CD4-positive, alpha-beta memory T cell (primary cell): ENCODE measurements at regions not wholly inside any gene's neighbourhood (a gene's known extent, or its start where the extent isn't known, plus 50 kb on each side); places are given as distances from the start of the nearest gene placed in this dataset.

Source experiments
- CTCF ChIA-PET: fragments of 350-600 bp; sonication (Branson Sonifier 250); formaldehyde crosslinking; loops from one replicate; lab custom pipeline; 2021; ENCODE audit warnings: inconsistent platforms; ENCODE audit not compliant: partially characterized antibody; lab: Charles Lee
- POLR2A ChIA-PET: fragments of 350-600 bp; sonication (Branson Sonifier 250); formaldehyde crosslinking; loops from one replicate; lab custom pipeline; 2021; ENCODE audit not compliant: partially characterized antibody; lab: Charles Lee
- DNase-seq, 5 donors: peaks; one replicate each; pipeline versions ENCODE4 v3.0.0 to v3.0.0-alpha.2; 2020 to 2022; ENCODE audit warnings: mixed read lengths in 1 of 5
- H3K27ac ChIP-seq: one replicate; pipeline ENCODE4 v1.7.0; 2013; ENCODE audit warnings: low read depth, low read length
- H3K27me3 ChIP-seq: 2 replicates; pipeline ENCODE4 v1.7.0; 2013; ENCODE audit warnings: mild to moderate bottlenecking, low read length, moderate library complexity; ENCODE audit not compliant: insufficient read depth
- H3K36me3 ChIP-seq: 2 replicates; pipeline ENCODE4 v1.7.0; 2013; ENCODE audit warnings: mild to moderate bottlenecking, low read length, moderate library complexity; ENCODE audit not compliant: insufficient read depth
- H3K4me1 ChIP-seq: 2 replicates; pipeline ENCODE4 v1.7.0; 2013; ENCODE audit warnings: mild to moderate bottlenecking, low read length, moderate library complexity; ENCODE audit not compliant: insufficient read depth
- H3K4me3 ChIP-seq, 2 donors: one replicate each; pipeline ENCODE4 v1.7.0; 2013; ENCODE audit warnings: low read length in 2 of 2, mild to moderate bottlenecking in 1 of 2
- H3K9me3 ChIP-seq, 2 donors: one replicate each; pipeline ENCODE4 v1.7.0; 2013; ENCODE audit warnings: low read length in 2 of 2, control low read depth in 1 of 2; ENCODE audit not compliant: control insufficient read depth in 1 of 2
- H3K27ac Mint-ChIP-seq, 7 donors: one replicate each; pipeline ENCODE4 v1.8.0; 2020 to 2021; ENCODE audit warnings: mixed read lengths in 7 of 7, mild to moderate bottlenecking in 6 of 7, inconsistent platforms in 3 of 7, moderate library complexity in 3 of 7
- H3K27me3 Mint-ChIP-seq, 2 donors: one replicate each; pipeline ENCODE4 v1.8.0; 2020 to 2021; ENCODE audit warnings: mixed read lengths in 2 of 2
- H3K36me3 Mint-ChIP-seq, 2 donors: one replicate each; pipeline ENCODE4 v1.8.0; 2020 to 2021; ENCODE audit warnings: mixed read lengths in 2 of 2, inconsistent platforms in 1 of 2, mild to moderate bottlenecking in 1 of 2
- H3K4me1 Mint-ChIP-seq, 4 donors: one replicate each; pipeline ENCODE4 v1.8.0; 2020 to 2021; ENCODE audit warnings: mixed read lengths in 4 of 4, mild to moderate bottlenecking in 1 of 4
- H3K4me3 Mint-ChIP-seq, 8 donors: one replicate each; pipeline ENCODE4 v1.8.0; 2020 to 2021; ENCODE audit warnings: mixed read lengths in 8 of 8, mild to moderate bottlenecking in 7 of 8, moderate library complexity in 6 of 8, inconsistent platforms in 3 of 8
- H3K9me3 Mint-ChIP-seq, 8 donors: one replicate each; pipeline ENCODE4 v1.8.0; 2020 to 2021; ENCODE audit warnings: mixed read lengths in 8 of 8, mild to moderate bottlenecking in 5 of 8, inconsistent platforms in 3 of 8, moderate library complexity in 1 of 8
- intact Hi-C: fragments of 100-400 bp; cut with micrococcal nuclease; formaldehyde crosslinking; loops from one replicate; pipeline ENCODE4 v1.15.1; 2023

DNA sequence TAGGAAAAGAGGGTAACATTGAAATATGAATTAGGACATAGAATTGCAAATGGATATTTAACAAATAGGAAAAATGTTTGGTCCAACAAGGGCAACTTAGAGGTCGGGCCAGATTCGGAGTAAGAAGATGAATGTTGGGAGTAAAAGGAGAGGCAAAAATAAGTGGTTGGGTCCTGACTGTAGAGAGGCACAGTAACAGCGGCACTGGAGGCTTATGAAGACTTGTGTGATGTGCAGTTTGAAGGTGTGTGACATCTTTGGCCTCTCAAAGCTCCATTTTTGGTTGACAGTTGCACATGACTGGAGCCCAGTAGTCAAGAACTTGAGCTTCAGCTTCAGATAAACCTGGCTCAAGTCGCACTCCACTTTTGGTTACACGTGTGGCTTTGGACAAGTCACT lies 109.9 kb upstream of the PAXBP1 start:
- intact Hi-C loops, result no loop called here
- peaks cover 2 to 7% of the 10 kb centered on the region in 2 donors for H3K27me3 Mint-ChIP-seq
- no peak overlapping the region for H3K27ac ChIP-seq
- H3K9me3 Mint-ChIP-seq, result peaks cover 0 to 2% (median 0%) of the 10 kb centered on the region in 8 donors
- no peak overlapping the region for H3K4me3 Mint-ChIP-seq
- CTCF ChIA-PET, result interaction anchor here (7.5 kb wide), 1 partner anchor 58 kb away, joined by 42 read pairs; no protein-coding TSS in a partner anchor
- no peaks in the 10 kb centered on the region for H3K9me3 ChIP-seq
- H3K27ac Mint-ChIP-seq, result no peak overlapping the region
- no peak overlapping the region for H3K4me3 ChIP-seq
- peaks cover 8 to 11% (median 9%) of the 10 kb centered on the region in 4 donors for H3K4me1 Mint-ChIP-seq
- no peak for DNase-seq
- peaks cover 4% of the 10 kb centered on the region for H3K4me1 ChIP-seq
- no peaks in the 10 kb centered on the region for H3K36me3 Mint-ChIP-seq
- POLR2A ChIA-PET, result no interaction called here
- H3K27me3 ChIP-seq, result no peaks in the 10 kb centered on the region
- H3K36me3 ChIP-seq, result no peaks in the 10 kb centered on the region

DNA sequence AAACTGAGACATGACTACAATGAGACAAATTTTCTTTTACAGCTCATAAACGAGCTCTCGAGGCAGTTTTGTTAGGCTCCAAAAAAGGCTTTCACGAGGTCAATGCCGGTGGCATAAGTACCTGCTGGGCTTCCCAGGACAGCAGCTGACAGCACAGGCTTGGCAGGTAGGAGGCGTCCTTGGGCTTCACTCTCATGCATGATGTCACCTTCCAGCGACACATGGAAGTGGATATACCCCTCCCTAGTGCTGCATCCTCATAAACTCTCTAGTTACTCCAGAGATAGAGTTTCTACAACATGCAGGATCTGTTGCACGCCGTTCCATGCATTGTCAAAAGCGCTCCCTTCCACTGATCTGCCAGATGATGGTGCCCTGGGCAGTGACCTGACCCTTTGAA lies 112.5 kb upstream of the PAXBP1 start:
- no peaks in the 10 kb centered on the region for H3K27me3 ChIP-seq
- no peak overlapping the region for H3K4me3 ChIP-seq
- POLR2A ChIA-PET, result no interaction called here
- peaks cover 11% of the 10 kb centered on the region for H3K4me1 ChIP-seq
- H3K9me3 ChIP-seq, result no peaks in the 10 kb centered on the region
- CTCF ChIA-PET, result interaction anchor here (0.6 to 7.5 kb wide), 5 partner anchors 56 to 561 kb away, joined by 3 to 42 read pairs (median 4); no protein-coding TSS in a partner anchor
- no peak for DNase-seq
- intact Hi-C loops, result no loop called here
- H3K4me1 Mint-ChIP-seq, result peaks cover 13 to 19% (median 15%) of the 10 kb centered on the region in 4 donors
- H3K27ac ChIP-seq, result no peak overlapping the region
- H3K4me3 Mint-ChIP-seq, result no peak overlapping the region
- H3K27ac Mint-ChIP-seq, result no peak overlapping the region
- H3K36me3 Mint-ChIP-seq, result no peaks in the 10 kb centered on the region
- no peaks in the 10 kb centered on the region for H3K36me3 ChIP-seq
- H3K27me3 Mint-ChIP-seq, result peaks cover 2 to 5% of the 10 kb centered on the region in 2 donors
- H3K9me3 Mint-ChIP-seq, result no peaks in the 10 kb centered on the region

DNA sequence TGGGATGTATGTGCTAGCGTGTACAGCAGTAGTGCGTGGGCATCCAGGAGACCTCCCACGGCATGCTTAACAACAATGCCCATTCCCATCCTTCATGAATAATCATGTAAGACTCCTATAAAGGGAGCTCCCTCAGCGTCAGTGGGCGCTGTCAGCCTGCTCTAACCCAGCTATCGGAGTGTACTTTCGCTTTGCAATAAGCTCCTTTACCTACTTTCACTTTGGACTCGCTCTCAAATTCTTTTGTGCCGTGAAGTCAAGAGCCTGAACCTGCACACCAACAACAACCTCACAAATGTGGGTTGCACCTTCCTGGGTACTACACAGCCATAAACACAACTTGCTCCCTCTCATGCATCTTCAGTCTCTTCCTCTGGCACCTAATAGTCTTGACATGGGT lies 114.8 kb upstream of the PAXBP1 start:
- Histone ChIP-seq H3K4me1 (peaks cover 11% of the 10 kb centered on the region), H3K4me3 (peak overlapping the region; percentile 41 to 53), H3K9me3 (no peaks in the 10 kb centered on the region), H3K27me3 (no peaks in the 10 kb centered on the region), H3K36me3 (no peaks in the 10 kb centered on the region), H3K27ac (peak overlapping the region; percentile 53)
- Mint-ChIP-seq H3K36me3 (no peaks in the 10 kb centered on the region), H3K27me3 (peaks cover 0 to 2% of the 10 kb centered on the region in 2 donors), H3K9me3 (no peaks in the 10 kb centered on the region), H3K4me3 (peak overlapping the region; percentile 83 to 92 (median 89)), H3K27ac (peak overlapping the region; percentile 65 to 95 (median 90)), H3K4me1 (peaks cover 13 to 19% (median 15%) of the 10 kb centered on the region in 4 donors)
- intact Hi-C loops, result loop anchor here (1.0 kb wide), 1 partner anchor 54 kb away; no protein-coding TSS in a partner anchor
- peak; percentile 38 to 59 (median 51) for DNase-seq
- POLR2A ChIA-PET, result interaction anchor here (0.9 to 2.2 kb wide), 4 partner anchors 29 to 300 kb away, joined by 3 to 9 read pairs (median 4); no protein-coding TSS in a partner anchor
- CTCF ChIA-PET, result interaction anchor here (0.9 to 7.5 kb wide), 11 partner anchors 25 to 311 kb away, joined by 3 to 42 read pairs (median 5); no protein-coding TSS in a partner anchor

DNA sequence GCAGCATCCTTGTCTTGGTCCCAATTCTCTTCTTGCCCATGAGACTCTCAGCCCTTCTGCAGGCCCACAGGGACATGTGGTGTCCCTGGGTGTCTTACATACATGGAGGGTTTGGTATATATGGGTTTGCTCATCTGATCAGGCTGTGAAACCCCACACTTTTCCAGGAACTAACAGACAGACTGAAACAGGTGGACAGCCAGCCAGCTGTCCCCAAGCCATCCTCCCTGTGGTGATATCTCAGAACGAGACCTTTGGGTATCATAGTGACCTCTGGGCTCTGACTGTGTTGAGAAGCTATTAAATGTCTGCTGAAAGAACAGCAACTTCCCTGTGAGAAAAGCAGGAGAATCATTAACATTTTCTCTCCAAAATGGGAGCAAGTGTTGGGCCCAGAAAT lies 115.5 kb upstream of the PAXBP1 start:
- intact Hi-C loops, result no loop called here
- peaks cover 13 to 19% (median 15%) of the 10 kb centered on the region in 4 donors for H3K4me1 Mint-ChIP-seq
- H3K4me1 ChIP-seq, result peaks cover 11% of the 10 kb centered on the region
- peak overlapping the region; percentile 65 to 95 (median 90) for H3K27ac Mint-ChIP-seq
- POLR2A ChIA-PET, result interaction anchor here (1.0 to 2.2 kb wide), 2 partner anchors 45 to 299 kb away, joined by 4 to 9 read pairs; no protein-coding TSS in a partner anchor
- peaks cover 0 to 2% of the 10 kb centered on the region in 2 donors for H3K27me3 Mint-ChIP-seq
- H3K36me3 ChIP-seq, result no peaks in the 10 kb centered on the region
- CTCF ChIA-PET, result interaction anchor here (0.7 to 7.5 kb wide), 11 partner anchors 18 to 310 kb away, joined by 3 to 42 read pairs (median 5); no protein-coding TSS in a partner anchor
- peak overlapping the region in 7 of 8 donors; percentile 83 to 92 (median 90) for H3K4me3 Mint-ChIP-seq
- no peaks in the 10 kb centered on the region for H3K9me3 ChIP-seq
- H3K27me3 ChIP-seq, result no peaks in the 10 kb centered on the region
- peak overlapping the region; percentile 53 for H3K27ac ChIP-seq
- no peaks in the 10 kb centered on the region for H3K36me3 Mint-ChIP-seq
- H3K4me3 ChIP-seq, result peak overlapping the region; percentile 41 to 53
- no peaks in the 10 kb centered on the region for H3K9me3 Mint-ChIP-seq
- DNase-seq, result peak in 1 of 5 donors; percentile 4

DNA sequence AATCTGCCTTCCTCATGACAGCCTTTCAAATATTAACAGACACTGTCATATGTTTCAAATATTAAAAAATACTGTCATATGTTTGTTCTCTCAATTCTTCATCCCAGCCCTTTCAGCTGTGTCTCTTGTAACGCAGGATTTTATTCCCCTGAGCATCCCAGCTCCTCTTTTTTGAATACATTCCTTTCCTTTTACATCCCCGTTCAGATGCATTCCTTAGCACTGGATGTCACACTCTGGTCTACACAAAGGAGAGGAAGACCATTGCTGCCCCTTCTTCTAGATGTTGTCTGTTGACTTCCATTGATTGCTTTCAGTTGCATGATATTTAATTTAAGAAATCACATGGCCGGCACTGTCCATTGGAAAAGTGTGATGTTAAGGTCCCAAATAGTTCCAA lies 117.4 kb upstream of the PAXBP1 start:
- Histone ChIP-seq H3K4me3 (no peak overlapping the region), H3K4me1 (peaks cover 11% of the 10 kb centered on the region), H3K27me3 (no peaks in the 10 kb centered on the region), H3K27ac (no peak overlapping the region), H3K9me3 (no peaks in the 10 kb centered on the region), H3K36me3 (no peaks in the 10 kb centered on the region)
- intact Hi-C loops, result no loop called here
- H3K27ac Mint-ChIP-seq, result no peak overlapping the region
- ChIA-PET POLR2A (no interaction called here), CTCF (interaction anchor here (1.1 to 3.2 kb wide), 3 partner anchors 34 to 238 kb away, joined by 3 to 14 read pairs (median 3); no protein-coding TSS in a partner anchor)
- H3K4me1 Mint-ChIP-seq, result peaks cover 13 to 19% (median 15%) of the 10 kb centered on the region in 4 donors
- H3K36me3 Mint-ChIP-seq, result no peaks in the 10 kb centered on the region
- H3K9me3 Mint-ChIP-seq, result peaks cover 0 to under 1% (median 0%) of the 10 kb centered on the region in 8 donors
- H3K27me3 Mint-ChIP-seq, result peaks cover 0 to 2% of the 10 kb centered on the region in 2 donors
- no peak overlapping the region for H3K4me3 Mint-ChIP-seq
- DNase-seq, result no peak

DNA sequence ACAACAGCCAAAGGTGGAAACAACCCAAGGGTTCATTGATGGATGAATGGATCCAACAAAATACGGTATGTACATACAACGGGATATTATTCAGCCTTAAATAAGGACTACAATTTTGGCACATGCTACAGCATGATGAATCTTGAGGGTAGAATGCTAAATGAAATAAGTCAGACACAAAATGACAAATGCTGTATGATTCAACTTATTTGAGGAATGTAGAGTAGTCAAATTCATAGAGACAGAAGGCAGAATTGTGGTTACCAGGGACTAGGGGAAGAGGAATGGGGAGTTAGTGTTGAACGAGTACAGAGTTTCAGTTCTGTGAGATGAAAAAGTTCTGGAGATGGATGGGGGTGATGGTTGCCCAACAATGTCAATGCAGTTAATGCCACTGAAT lies 118.0 kb upstream of the PAXBP1 start:
- CTCF ChIA-PET, result no interaction called here
- no peaks in the 10 kb centered on the region for H3K36me3 ChIP-seq
- Mint-ChIP-seq H3K27me3 (peaks cover 0 to 2% of the 10 kb centered on the region in 2 donors), H3K4me3 (no peak overlapping the region), H3K9me3 (peaks cover 0 to 4% (median under 1%) of the 10 kb centered on the region in 8 donors), H3K27ac (no peak overlapping the region), H3K36me3 (no peaks in the 10 kb centered on the region), H3K4me1 (peaks cover 13 to 19% (median 15%) of the 10 kb centered on the region in 4 donors)
- H3K4me3 ChIP-seq, result no peak overlapping the region
- intact Hi-C loops, result no loop called here
- H3K27ac ChIP-seq, result no peak overlapping the region
- POLR2A ChIA-PET, result no interaction called here
- no peaks in the 10 kb centered on the region for H3K9me3 ChIP-seq
- H3K27me3 ChIP-seq, result no peaks in the 10 kb centered on the region
- DNase-seq, result no peak
- peaks cover 11% of the 10 kb centered on the region for H3K4me1 ChIP-seq

DNA sequence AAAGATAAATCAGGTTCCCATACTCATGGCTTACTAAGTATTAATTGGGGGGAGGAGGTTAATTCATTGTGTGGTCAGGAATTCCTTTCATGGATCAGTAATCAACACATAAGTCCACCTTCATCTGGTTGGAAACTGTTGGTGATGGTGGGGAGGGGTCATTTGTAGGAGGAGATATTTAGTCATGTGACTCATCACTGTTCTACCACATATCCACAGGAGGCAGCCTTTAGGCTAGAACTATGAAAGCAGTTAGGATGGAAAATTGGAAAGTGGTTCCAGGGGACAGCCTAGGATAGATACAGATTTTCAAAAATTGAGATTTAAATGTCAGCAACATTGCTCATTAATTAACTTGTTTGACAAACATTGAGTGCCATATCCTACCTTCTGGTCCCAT lies 122.8 kb upstream of the PAXBP1 start:
- intact Hi-C loops, result no loop called here
- Mint-ChIP-seq H3K4me1 (peaks cover 0 to 2% (median 0%) of the 10 kb centered on the region in 4 donors), H3K4me3 (no peak overlapping the region), H3K36me3 (peaks cover 0 to 6% of the 10 kb centered on the region in 2 donors), H3K27me3 (peaks cover 2 to 5% of the 10 kb centered on the region in 2 donors), H3K27ac (no peak overlapping the region), H3K9me3 (peaks cover 0 to 14% (median 5%) of the 10 kb centered on the region in 8 donors)
- no peak for DNase-seq
- ChIA-PET POLR2A (no interaction called here), CTCF (no interaction called here)
- no peaks in the 10 kb centered on the region for H3K36me3 ChIP-seq
- H3K27ac ChIP-seq, result no peak overlapping the region
- H3K4me1 ChIP-seq, result no peaks in the 10 kb centered on the region
- H3K4me3 ChIP-seq, result no peak overlapping the region
- no peaks in the 10 kb centered on the region for H3K27me3 ChIP-seq
- H3K9me3 ChIP-seq, result no peaks in the 10 kb centered on the region
